ENCODE measurements at regions not wholly inside any gene's neighbourhood (a gene's known extent, or its start where the extent isn't known, plus 50 kb on each side); places are given as distances from the start of the nearest gene placed in this dataset.

- no peak for DNase-seq (ENCODE audit: low read depth)
- no peak overlapping the region for H3K4me3 ChIP-seq (ENCODE audit: low read depth, low read length)
- TF ChIP-seq, protein P1, sequence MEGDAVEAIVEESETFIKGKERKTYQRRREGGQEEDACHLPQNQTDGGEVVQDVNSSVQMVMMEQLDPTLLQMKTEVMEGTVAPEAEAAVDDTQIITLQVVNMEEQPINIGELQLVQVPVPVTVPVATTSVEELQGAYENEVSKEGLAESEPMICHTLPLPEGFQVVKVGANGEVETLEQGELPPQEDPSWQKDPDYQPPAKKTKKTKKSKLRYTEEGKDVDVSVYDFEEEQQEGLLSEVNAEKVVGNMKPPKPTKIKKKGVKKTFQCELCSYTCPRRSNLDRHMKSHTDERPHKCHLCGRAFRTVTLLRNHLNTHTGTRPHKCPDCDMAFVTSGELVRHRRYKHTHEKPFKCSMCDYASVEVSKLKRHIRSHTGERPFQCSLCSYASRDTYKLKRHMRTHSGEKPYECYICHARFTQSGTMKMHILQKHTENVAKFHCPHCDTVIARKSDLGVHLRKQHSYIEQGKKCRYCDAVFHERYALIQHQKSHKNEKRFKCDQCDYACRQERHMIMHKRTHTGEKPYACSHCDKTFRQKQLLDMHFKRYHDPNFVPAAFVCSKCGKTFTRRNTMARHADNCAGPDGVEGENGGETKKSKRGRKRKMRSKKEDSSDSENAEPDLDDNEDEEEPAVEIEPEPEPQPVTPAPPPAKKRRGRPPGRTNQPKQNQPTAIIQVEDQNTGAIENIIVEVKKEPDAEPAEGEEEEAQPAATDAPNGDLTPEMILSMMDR (conservative IDR thresholded peaks at IDR 0.05; ENCODE audit: low read depth, low read length): no peak
These were observed 907.7 kb downstream of the RAB28 start for GRCh38 chr4:12576409-12576808.

DNA sequence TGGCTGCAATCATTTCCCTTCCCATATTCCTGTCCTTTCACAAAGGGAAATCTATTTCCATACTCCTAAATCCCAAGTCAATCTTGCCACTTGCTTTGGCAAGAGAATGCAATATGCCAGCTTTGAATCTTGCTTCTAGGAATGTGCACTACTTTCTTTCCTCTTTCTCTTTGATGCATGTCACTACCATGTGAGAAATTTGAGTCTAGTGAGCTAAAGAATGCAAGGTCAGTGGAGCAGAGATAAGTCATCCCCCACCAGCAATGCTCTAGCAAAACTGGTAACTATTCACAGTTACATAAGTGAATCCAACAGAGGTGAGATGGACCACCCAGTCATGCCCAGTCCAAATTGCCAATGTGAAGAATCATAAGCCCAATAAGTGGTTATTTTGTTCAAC, 910.4 kb downstream of the RAB28 start:
- H3K4me3 ChIP-seq (ENCODE audit: low read depth, low read length): no peak overlapping the region
- no peak for DNase-seq (ENCODE audit: low read depth)
- TF ChIP-seq, protein P1 (conservative IDR thresholded peaks at IDR 0.05; ENCODE audit: low read depth, low read length): no peak

- no peak for DNase-seq (ENCODE audit: low read depth)
- TF ChIP-seq, protein P1 (conservative IDR thresholded peaks at IDR 0.05; ENCODE audit: low read depth, low read length): no peak
- H3K4me3 ChIP-seq (ENCODE audit: low read depth, low read length): no peak overlapping the region
These were observed 921.5 kb downstream of the RAB28 start for GRCh38 chr4:12562476-12563140.

GRCh38 chr4:12562021-12562420, 922.1 kb downstream of the RAB28 start:
- DNase-seq (ENCODE audit: low read depth): no peak
- no peak overlapping the region for H3K4me3 ChIP-seq (ENCODE audit: low read depth, low read length)
- TF ChIP-seq, protein P1 (conservative IDR thresholded peaks at IDR 0.05; ENCODE audit: low read depth, low read length): no peak

- TF ChIP-seq, protein P1 (conservative IDR thresholded peaks at IDR 0.05; ENCODE audit: low read depth, low read length): no peak
- no peak overlapping the region for H3K4me3 ChIP-seq (ENCODE audit: low read depth, low read length)
- no peak for DNase-seq (ENCODE audit: low read depth)
These were observed 929.1 kb downstream of the RAB28 start for GRCh38 chr4:12555011-12555410.

DNA sequence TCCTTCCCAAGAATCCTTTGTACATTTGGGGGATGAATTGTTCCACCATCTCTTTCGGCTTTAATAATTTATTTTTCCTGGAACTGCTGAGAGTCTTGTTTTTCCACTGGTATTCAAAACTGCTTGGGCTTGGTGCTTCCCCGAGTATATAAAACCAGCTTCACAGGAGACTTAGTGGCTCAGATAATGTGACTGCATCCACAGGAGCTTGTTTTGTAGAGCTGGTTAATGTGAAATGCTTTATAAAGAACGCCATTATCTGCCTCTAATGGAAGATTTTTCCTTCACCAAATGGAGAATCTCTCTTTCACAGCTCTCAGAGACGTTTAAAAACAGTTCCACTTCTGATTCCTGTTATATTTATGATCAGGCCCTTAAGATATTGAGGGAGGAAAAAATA, 935.5 kb downstream of the RAB28 start:
- no peak overlapping the region for H3K4me3 ChIP-seq (ENCODE audit: low read depth, low read length)
- TF ChIP-seq, protein P1 (conservative IDR thresholded peaks at IDR 0.05; ENCODE audit: low read depth, low read length): no peak
- DNase-seq (ENCODE audit: low read depth): no peak

DNA sequence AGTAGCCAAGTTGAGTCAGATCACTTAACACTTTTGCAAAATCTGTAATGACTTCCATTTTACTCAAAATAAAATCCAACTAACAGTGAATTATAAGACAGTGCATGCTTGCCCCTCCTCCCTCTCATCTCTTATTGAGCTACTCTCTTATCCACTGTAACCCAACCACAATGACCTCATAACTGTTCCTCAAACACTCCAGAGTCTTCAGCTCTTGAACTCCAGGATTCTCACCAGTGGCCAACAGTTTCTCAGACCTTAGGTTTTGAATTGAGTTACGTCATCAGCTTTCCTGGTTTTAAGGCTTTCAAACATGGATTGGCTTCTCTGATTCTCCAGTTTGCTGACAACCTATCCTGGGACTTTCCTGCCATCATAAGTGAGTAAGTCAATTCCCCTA, 938.3 kb downstream of the RAB28 start:
- no peak for DNase-seq (ENCODE audit: low read depth)
- TF ChIP-seq, protein P1 (conservative IDR thresholded peaks at IDR 0.05; ENCODE audit: low read depth, low read length): no peak
- H3K4me3 ChIP-seq (ENCODE audit: low read depth, low read length): no peak overlapping the region

All from epithelial cell of proximal tubule (primary cell).